ENCODE measurements at regions not wholly inside any gene's neighbourhood (a gene's known extent, or its start where the extent isn't known, plus 50 kb on each side); places are given as distances from the start of the nearest gene placed in this dataset.

- TF ChIP-seq, protein P1, sequence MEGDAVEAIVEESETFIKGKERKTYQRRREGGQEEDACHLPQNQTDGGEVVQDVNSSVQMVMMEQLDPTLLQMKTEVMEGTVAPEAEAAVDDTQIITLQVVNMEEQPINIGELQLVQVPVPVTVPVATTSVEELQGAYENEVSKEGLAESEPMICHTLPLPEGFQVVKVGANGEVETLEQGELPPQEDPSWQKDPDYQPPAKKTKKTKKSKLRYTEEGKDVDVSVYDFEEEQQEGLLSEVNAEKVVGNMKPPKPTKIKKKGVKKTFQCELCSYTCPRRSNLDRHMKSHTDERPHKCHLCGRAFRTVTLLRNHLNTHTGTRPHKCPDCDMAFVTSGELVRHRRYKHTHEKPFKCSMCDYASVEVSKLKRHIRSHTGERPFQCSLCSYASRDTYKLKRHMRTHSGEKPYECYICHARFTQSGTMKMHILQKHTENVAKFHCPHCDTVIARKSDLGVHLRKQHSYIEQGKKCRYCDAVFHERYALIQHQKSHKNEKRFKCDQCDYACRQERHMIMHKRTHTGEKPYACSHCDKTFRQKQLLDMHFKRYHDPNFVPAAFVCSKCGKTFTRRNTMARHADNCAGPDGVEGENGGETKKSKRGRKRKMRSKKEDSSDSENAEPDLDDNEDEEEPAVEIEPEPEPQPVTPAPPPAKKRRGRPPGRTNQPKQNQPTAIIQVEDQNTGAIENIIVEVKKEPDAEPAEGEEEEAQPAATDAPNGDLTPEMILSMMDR (IDR thresholded peaks at IDR 0.05; ENCODE audit: insufficient read depth, low read depth, low read length), result no peak
- CTCF ChIA-PET, result no interaction called here
- no peaks in the 10 kb centered on the region for H3K27me3 ChIP-seq (ENCODE audit: control insufficient read depth, insufficient read depth, low read length)
- H3K36me3 ChIP-seq (ENCODE audit: control insufficient read depth, insufficient read depth, low read length), result no peaks in the 10 kb centered on the region
- POLR2A ChIA-PET, result no interaction called here
- no peak overlapping the region for H3K4me3 ChIP-seq (ENCODE audit: low read depth, low read length)
- DNase-seq (ENCODE audit: low read depth), result no peak
Observed at GRCh38 chr14:40762177-40762576, 844.5 kb upstream of the LRFN5 start.

DNA sequence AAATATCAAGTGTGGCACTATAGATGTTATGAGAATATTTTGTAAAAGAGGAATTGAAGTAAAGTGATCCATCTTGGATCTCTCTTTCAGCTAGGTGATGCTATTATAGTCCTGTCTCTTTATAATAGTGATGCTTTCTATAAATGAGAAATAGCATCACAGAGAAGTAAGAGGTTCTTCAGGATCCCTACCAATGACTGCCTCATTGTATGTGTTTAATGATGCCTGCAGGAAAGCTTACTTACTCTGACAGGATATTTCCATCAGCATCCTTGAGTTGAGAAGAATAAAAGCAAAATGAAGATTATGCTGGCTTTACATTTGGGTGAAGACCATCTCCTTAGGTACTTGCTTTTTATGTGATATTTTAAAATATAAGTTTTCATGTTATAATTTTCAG is 846.0 kb upstream of the LRFN5 start:
- ChIA-PET POLR2A (no interaction called here), CTCF (no interaction called here)
- H3K4me3 ChIP-seq (ENCODE audit: low read depth, low read length), result no peak overlapping the region
- no peak for DNase-seq (ENCODE audit: low read depth)
- no peaks in the 10 kb centered on the region for H3K27me3 ChIP-seq (ENCODE audit: control insufficient read depth, insufficient read depth, low read length)
- TF ChIP-seq, protein P1 (IDR thresholded peaks at IDR 0.05; ENCODE audit: insufficient read depth, low read depth, low read length), result no peak
- no peaks in the 10 kb centered on the region for H3K36me3 ChIP-seq (ENCODE audit: control insufficient read depth, insufficient read depth, low read length)

GRCh38 chr14:40758076-40758475 is 848.6 kb upstream of the LRFN5 start:
- ChIA-PET CTCF (no interaction called here), POLR2A (no interaction called here)
- DNase-seq (ENCODE audit: low read depth), result no peak
- Histone ChIP-seq H3K36me3 (ENCODE audit: control insufficient read depth, insufficient read depth, low read length) (no peaks in the 10 kb centered on the region), H3K27me3 (ENCODE audit: control insufficient read depth, insufficient read depth, low read length) (no peaks in the 10 kb centered on the region), H3K4me3 (ENCODE audit: low read depth, low read length) (no peak overlapping the region)
- TF ChIP-seq, protein P1 (IDR thresholded peaks at IDR 0.05; ENCODE audit: insufficient read depth, low read depth, low read length), result no peak

DNA sequence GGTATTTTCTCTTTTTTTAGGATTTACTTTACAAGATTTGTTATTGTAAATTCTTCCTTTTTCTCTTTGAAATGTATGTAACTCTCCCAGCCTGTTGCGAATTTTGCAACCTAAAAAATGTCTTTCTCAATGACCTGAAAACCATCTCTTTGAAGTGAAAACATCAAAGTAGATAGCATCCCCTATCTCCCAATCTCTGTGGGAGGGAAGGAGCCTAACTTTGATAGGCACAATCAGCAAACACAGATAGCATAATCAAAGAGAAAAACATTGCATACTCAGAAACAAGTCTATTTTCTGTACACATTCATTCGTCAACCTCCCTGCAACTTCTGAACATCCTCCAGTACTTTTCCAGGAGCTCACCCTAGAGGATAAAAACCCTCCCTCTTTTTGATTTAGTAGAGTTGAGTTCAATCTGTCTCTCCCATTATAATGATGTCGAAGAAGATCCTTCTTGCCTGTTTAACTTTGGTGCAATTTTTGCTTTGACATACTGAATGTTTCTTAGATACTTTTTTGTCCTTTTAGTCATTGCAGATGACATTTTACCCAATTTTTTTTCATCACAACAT is 849.2 kb upstream of the LRFN5 start:
- no peak for DNase-seq (ENCODE audit: low read depth)
- Histone ChIP-seq H3K27me3 (ENCODE audit: control insufficient read depth, insufficient read depth, low read length) (no peaks in the 10 kb centered on the region), H3K4me3 (ENCODE audit: low read depth, low read length) (no peak overlapping the region), H3K36me3 (ENCODE audit: control insufficient read depth, insufficient read depth, low read length) (no peaks in the 10 kb centered on the region)
- TF ChIP-seq, protein P1 (IDR thresholded peaks at IDR 0.05; ENCODE audit: insufficient read depth, low read depth, low read length), result no peak
- ChIA-PET CTCF (no interaction called here), POLR2A (no interaction called here)

GRCh38 chr14:40733206-40733605 is 873.5 kb upstream of the LRFN5 start:
- ChIA-PET POLR2A (no interaction called here), CTCF (no interaction called here)
- H3K27me3 ChIP-seq (ENCODE audit: control insufficient read depth, insufficient read depth, low read length), result no peaks in the 10 kb centered on the region

More at GRCh38 chr14:40733206-40733605, 873.5 kb upstream of the LRFN5 start:
- DNase-seq (ENCODE audit: low read depth), result no peak
- no peaks in the 10 kb centered on the region for H3K36me3 ChIP-seq (ENCODE audit: control insufficient read depth, insufficient read depth, low read length)
- H3K4me3 ChIP-seq (ENCODE audit: low read depth, low read length), result no peak overlapping the region
- TF ChIP-seq, protein P1 (IDR thresholded peaks at IDR 0.05; ENCODE audit: insufficient read depth, low read depth, low read length), result no peak
